ENCODE measurements at regions not wholly inside any gene's neighbourhood (a gene's known extent, or its start where the extent isn't known, plus 50 kb on each side); places are given as distances from the start of the nearest gene placed in this dataset.

DNA sequence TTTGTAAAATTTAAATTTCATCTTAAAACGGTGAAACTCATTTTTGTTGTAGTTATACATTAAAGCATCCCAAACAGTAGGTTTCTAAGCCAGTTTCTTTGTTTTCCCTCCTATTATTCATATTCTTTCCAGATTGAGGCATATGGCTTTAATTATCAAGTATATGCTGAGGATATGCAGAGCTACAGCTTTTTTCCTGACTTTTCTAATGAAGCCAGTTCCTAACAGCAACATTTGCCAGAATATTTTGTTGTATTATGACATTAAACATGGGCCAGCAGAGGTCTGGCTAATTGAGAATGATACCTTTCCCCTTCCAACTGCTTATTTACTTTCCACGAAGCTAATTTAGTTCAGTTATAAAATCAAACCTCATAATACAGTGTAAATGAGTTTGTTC, 75.3 kb downstream of the SLIT2 start:
- H3K79me2 ChIP-seq (ENCODE audit: insufficient read depth, low read length) = no peaks in the 10 kb centered on the region
- no peak for DNase-seq (ENCODE audit: low spot score)
- BruUV-seq (replicated peaks) = no TSS peak
- ChIA-PET CTCF (ENCODE audit: low intra/inter-chr PET ratio, low total read pairs) (no interaction called here), POLR2A (no interaction called here)
- 0% methylated on average over 2 of the region's 2 CpGs for WGBS (ENCODE audit: low lambda C conversion rate)
- FAIRE-seq = no peak
- no peaks in the 10 kb centered on the region for H3K27me3 ChIP-seq (ENCODE audit: control insufficient read depth in 1 of 2, insufficient read depth in 2 of 2, low read length in 2 of 2)
- H3K27ac ChIP-seq (ENCODE audit: extremely low read length, insufficient read depth, low read length) = no peak overlapping the region
- H3K9me3 ChIP-seq (ENCODE audit: low read length) = no peaks in the 10 kb centered on the region
- H3K36me3 ChIP-seq (replicated peaks in 1 of 2; ENCODE audit: control insufficient read depth in 1 of 2, insufficient read depth in 2 of 2, low read length in 2 of 2) = no peaks in the 10 kb centered on the region
- TF ChIP-seq SNRNP70 (IDR thresholded peaks at IDR 0.05; ENCODE audit: low read depth, low read length) (no peak), ZNF775 (CRISPR knock-in tag; IDR thresholded peaks at IDR 0.05; ENCODE audit: borderline replicate concordance) (no peak), POLR2AphosphoS5 (IDR thresholded peaks at IDR 0.05; ENCODE audit: low read depth, low read length) (no peak), CENPX (CRISPR knock-in tag; IDR thresholded peaks at IDR 0.05) (no peak), XBP1 (CRISPR knock-in tag; IDR thresholded peaks at IDR 0.05) (no peak), CBX1 (IDR thresholded peaks at IDR 0.05; ENCODE audit: low read depth) (no peak), JUN (CRISPR knock-in tag; IDR thresholded peaks at IDR 0.05) (no peak)
- TF ChIP-seq, protein P1, sequence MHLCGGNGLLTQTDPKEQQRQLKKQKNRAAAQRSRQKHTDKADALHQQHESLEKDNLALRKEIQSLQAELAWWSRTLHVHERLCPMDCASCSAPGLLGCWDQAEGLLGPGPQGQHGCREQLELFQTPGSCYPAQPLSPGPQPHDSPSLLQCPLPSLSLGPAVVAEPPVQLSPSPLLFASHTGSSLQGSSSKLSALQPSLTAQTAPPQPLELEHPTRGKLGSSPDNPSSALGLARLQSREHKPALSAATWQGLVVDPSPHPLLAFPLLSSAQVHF (CRISPR knock-in tag; IDR thresholded peaks at IDR 0.05) = no peak
- TF ChIP-seq, protein P2, sequence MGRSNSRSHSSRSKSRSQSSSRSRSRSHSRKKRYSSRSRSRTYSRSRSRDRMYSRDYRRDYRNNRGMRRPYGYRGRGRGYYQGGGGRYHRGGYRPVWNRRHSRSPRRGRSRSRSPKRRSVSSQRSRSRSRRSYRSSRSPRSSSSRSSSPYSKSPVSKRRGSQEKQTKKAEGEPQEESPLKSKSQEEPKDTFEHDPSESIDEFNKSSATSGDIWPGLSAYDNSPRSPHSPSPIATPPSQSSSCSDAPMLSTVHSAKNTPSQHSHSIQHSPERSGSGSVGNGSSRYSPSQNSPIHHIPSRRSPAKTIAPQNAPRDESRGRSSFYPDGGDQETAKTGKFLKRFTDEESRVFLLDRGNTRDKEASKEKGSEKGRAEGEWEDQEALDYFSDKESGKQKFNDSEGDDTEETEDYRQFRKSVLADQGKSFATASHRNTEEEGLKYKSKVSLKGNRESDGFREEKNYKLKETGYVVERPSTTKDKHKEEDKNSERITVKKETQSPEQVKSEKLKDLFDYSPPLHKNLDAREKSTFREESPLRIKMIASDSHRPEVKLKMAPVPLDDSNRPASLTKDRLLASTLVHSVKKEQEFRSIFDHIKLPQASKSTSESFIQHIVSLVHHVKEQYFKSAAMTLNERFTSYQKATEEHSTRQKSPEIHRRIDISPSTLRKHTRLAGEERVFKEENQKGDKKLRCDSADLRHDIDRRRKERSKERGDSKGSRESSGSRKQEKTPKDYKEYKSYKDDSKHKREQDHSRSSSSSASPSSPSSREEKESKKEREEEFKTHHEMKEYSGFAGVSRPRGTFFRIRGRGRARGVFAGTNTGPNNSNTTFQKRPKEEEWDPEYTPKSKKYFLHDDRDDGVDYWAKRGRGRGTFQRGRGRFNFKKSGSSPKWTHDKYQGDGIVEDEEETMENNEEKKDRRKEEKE (IDR thresholded peaks at IDR 0.05) = no peak
- TF ChIP-seq, protein P3, sequence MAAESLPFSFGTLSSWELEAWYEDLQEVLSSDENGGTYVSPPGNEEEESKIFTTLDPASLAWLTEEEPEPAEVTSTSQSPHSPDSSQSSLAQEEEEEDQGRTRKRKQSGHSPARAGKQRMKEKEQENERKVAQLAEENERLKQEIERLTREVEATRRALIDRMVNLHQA (CRISPR knock-in tag; IDR thresholded peaks at IDR 0.05) = no peak
- TF ChIP-seq, protein P4, sequence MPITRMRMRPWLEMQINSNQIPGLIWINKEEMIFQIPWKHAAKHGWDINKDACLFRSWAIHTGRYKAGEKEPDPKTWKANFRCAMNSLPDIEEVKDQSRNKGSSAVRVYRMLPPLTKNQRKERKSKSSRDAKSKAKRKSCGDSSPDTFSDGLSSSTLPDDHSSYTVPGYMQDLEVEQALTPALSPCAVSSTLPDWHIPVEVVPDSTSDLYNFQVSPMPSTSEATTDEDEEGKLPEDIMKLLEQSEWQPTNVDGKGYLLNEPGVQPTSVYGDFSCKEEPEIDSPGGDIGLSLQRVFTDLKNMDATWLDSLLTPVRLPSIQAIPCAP (CRISPR knock-in tag; IDR thresholded peaks at IDR 0.05; ENCODE audit: low read depth) = no peak
- no peak for ATAC-seq
- in situ Hi-C loops (cut with HindIII; ENCODE audit: extremely low pct_ligation_motif_present, low pct_unique_long_range_greater_than_20kb) (no loop called here), intact Hi-C loops (cut with micrococcal nuclease; ENCODE audit: unreplicated experiment) (no loop called here)
- no peak overlapping the region for H3K4me3 ChIP-seq (replicated peaks in 1 of 3; ENCODE audit: insufficient read depth in 1 of 3, low read depth in 2 of 3, low read length in 3 of 3)
- H4K20me1 ChIP-seq (ENCODE audit: insufficient read depth, low read length) = no peaks in the 10 kb centered on the region
- H2AFZ ChIP-seq (ENCODE audit: low read length) = no peak overlapping the region
- H3K4me1 ChIP-seq (ENCODE audit: insufficient read depth, low read length) = no peaks in the 10 kb centered on the region
- H3K4me2 ChIP-seq (ENCODE audit: low read depth, low read length) = no peak overlapping the region
- no peak overlapping the region for H3K9ac ChIP-seq (ENCODE audit: insufficient read depth, low read depth, low read length)
